KMS-11 (cell line): ENCODE measurements at regions not wholly inside any gene's neighbourhood (a gene's known extent, or its start where the extent isn't known, plus 50 kb on each side); places are given as distances from the start of the nearest gene placed in this dataset.

Experiments used
- H2AFZ ChIP-seq: fragments of 200-600 bp; sonication (generic); 2 replicates; pipeline ENCODE4 v1.6.1; 2016; ENCODE audit warnings: antibody characterized with exemption, mixed run types, low read depth
- H3K27ac ChIP-seq: fragments of 200-600 bp; sonication (generic); 2 replicates; pipeline ENCODE4 v1.6.1; 2016; ENCODE audit warnings: mild to moderate bottlenecking, mixed run types
- H3K27me3 ChIP-seq: fragments of 200-600 bp; sonication (generic); 2 replicates; pipeline ENCODE4 v1.6.1; 2017; ENCODE audit warnings: mild to moderate bottlenecking, low read depth, mixed run types, moderate library complexity; ENCODE audit not compliant: insufficient read depth
- H3K36me3 ChIP-seq: fragments of 200-600 bp; sonication (generic); 2 replicates; pipeline ENCODE4 v1.6.1; 2017; ENCODE audit warnings: mild to moderate bottlenecking, mixed run types; ENCODE audit not compliant: insufficient read depth
- H3K4me1 ChIP-seq: fragments of 200-600 bp; sonication (generic); 2 replicates; pipeline ENCODE4 v1.6.1; 2016; ENCODE audit warnings: mild to moderate bottlenecking, low read depth, mixed run types; ENCODE audit not compliant: poor library complexity, severe bottlenecking
- H3K4me2 ChIP-seq: fragments of 200-600 bp; sonication (generic); 2 replicates; pipeline ENCODE4 v1.7.0; 2016; ENCODE audit warnings: mild to moderate bottlenecking, mixed run types
- H3K4me3 ChIP-seq: fragments of 200-600 bp; sonication (generic); IDR thresholded peaks from 2 replicates; pipeline ENCODE4 v1.6.1; 2017; ENCODE audit warnings: low read depth, low read length, mixed read lengths; ENCODE audit not compliant: insufficient read depth
- H3K79me2 ChIP-seq: fragments of 200-600 bp; sonication (generic); 2 replicates; pipeline ENCODE4 v1.6.1; 2016; ENCODE audit warnings: low read depth, mixed run types; ENCODE audit not compliant: insufficient read depth
- H3K9ac ChIP-seq: fragments of 200-600 bp; sonication (generic); 2 replicates; pipeline ENCODE4 v1.6.1; 2016; ENCODE audit warnings: mild to moderate bottlenecking, mixed run types
- H4K20me1 ChIP-seq: fragments of 200-600 bp; sonication (generic); 2 replicates; pipeline ENCODE4 v1.6.1; 2016; ENCODE audit warnings: mild to moderate bottlenecking, mixed run types; ENCODE audit not compliant: insufficient read depth
- CTCF ChIP-seq: fragments of 200-600 bp; sonication (generic); conservative IDR thresholded peaks from 2 replicates; pipeline ENCODE4 v1.6.1; 2017; ENCODE audit warnings: low read depth, mild to moderate bottlenecking, antibody characterized with exemption, low read length, moderate library complexity, mixed read lengths

- Histone ChIP-seq H3K4me2 (no peak overlapping the region), H3K27me3 (peaks cover 89% of the 10 kb centered on the region), H3K4me1 (no peaks in the 10 kb centered on the region), H3K27ac (no peak overlapping the region), H2AFZ (no peak overlapping the region), H4K20me1 (no peaks in the 10 kb centered on the region), H3K79me2 (no peaks in the 10 kb centered on the region), H3K4me3 (no peak overlapping the region), H3K36me3 (no peaks in the 10 kb centered on the region), H3K9ac (no peak overlapping the region)
- no peak for TF ChIP-seq CTCF
These were observed 50.3 kb downstream of the RBFOX3 start for GRCh38 chr17:79560527-79560926.

- H3K4me1 ChIP-seq = no peaks in the 10 kb centered on the region
- no peaks in the 10 kb centered on the region for H3K36me3 ChIP-seq
- peaks cover 78% of the 10 kb centered on the region for H3K27me3 ChIP-seq
- H3K9ac ChIP-seq = no peak overlapping the region
- H2AFZ ChIP-seq = no peak overlapping the region
- H3K4me3 ChIP-seq = no peak overlapping the region
- no peak overlapping the region for H3K4me2 ChIP-seq
- H3K79me2 ChIP-seq = no peaks in the 10 kb centered on the region
- TF ChIP-seq CTCF = no peak
- no peaks in the 10 kb centered on the region for H4K20me1 ChIP-seq
- no peak overlapping the region for H3K27ac ChIP-seq
These were observed 51.6 kb downstream of the RBFOX3 start for GRCh38 chr17:79559111-79559887.

GRCh38 chr17:79558091-79558900 lies 52.6 kb downstream of the RBFOX3 start:
- Histone ChIP-seq H3K9ac (no peak overlapping the region), H3K27ac (no peak overlapping the region)

More at GRCh38 chr17:79558091-79558900, 52.6 kb downstream of the RBFOX3 start:
- H3K4me2 ChIP-seq = no peak overlapping the region
- H4K20me1 ChIP-seq = no peaks in the 10 kb centered on the region
- H3K4me3 ChIP-seq = no peak overlapping the region
- no peak overlapping the region for H2AFZ ChIP-seq
- H3K27me3 ChIP-seq = peaks cover 74% of the 10 kb centered on the region
- no peaks in the 10 kb centered on the region for H3K79me2 ChIP-seq
- H3K36me3 ChIP-seq = no peaks in the 10 kb centered on the region
- no peak for TF ChIP-seq CTCF
- no peaks in the 10 kb centered on the region for H3K4me1 ChIP-seq
